HG02588 (cell line): ENCODE measurements at regions not wholly inside any gene's neighbourhood (a gene's known extent, or its start where the extent isn't known, plus 50 kb on each side); places are given as distances from the start of the nearest gene placed in this dataset.
"Not testable (repeated sequence)": the region's sequence is repeated elsewhere in the genome, so short reads cannot be mapped to it uniquely, and the experiment has no call there.

Experiments
- ATAC-seq: cut with Tn5 transposase; IDR thresholded peaks from one replicate; pipeline ENCODE4 v1.9.1; 2021; ENCODE audit warnings: mild to moderate bottlenecking, moderate library complexity; ENCODE audit not compliant: unreplicated experiment

DNA sequence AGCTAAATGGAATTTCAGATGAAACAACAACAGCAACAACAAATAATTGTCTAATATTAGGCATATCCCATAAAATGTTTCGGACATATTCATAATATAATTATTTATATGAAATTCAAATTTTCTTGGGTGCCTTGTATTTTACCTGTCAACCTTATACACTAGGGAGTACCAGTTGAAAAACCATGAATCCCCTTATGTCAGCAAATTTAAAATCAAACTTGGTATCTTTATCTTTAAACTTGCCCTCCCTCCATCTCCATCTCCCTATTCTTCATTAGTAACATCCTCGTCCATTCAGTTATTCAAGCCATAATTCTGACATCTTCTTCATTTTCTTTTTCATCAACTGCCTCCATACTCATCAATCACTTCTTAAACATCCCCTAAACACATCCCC, 974.5 kb upstream of the HS3ST1 start:
- no peak for ATAC-seq

DNA sequence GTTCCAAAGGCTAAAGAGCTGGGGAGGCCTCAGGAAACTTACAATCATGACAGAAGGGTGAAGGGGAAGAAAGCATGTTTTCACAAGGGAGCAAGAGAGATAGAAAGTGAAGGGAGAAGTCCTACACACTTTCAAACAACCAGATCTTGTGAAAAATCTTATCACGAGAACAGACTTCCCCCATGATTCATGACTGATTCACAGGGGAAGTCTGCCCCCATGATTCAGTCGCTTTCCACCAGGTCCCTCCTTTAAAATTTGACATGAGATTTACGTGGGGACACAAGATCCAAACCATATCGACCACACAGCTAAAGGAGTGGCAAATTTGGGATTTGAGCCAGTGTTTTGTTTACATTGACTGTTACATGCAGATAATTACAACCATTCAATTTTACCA, 971.1 kb upstream of the HS3ST1 start:
- no peak for ATAC-seq

DNA sequence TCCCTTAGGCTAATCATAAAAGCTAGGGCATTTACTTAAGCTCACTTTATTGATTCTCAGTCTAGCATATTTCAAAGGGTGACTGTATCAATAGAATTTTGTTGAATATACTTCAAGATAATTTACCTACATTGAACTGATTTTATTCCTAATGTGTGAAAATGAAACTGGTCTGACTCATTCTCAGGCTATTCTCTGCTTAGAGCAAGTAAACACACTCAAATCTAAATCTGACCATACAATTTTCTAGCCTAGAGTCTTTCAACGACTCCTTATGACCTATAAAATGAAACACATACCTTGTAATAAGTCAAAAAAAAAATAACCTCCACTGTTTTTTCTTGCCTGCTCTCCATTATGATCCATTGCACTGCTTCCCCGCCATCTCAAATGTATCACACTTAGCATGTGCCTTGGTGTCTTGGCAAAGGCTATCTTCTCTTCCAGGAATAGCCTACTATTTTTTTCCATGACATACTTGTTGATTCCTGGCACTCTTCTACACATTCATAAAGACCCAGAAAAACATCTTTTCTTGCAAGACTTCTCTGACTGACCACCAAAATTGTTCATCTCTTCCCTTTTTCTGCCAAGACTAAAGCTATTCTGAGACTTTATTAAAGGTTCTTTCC, 965.1 kb upstream of the HS3ST1 start:
- ATAC-seq = no peak

DNA sequence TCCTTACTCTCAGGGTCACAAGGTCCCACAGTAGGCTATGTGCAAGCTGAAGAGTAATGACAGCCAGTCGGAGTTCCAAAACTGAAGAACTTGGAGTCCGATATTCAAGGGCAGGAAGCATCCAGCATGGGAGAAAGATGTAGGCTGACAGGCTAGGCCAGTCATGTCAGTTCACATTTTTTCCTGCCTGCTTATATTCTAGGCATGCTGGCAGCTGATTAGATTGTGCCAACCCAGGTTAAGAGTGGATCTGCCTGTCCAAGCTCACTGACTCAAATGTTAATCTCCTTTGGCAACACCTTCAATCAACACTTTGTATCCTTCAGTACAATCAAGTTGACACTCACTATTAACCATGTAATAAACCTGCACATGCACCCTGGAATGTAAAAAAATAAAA, 960.9 kb upstream of the HS3ST1 start:
- ATAC-seq = no peak

DNA sequence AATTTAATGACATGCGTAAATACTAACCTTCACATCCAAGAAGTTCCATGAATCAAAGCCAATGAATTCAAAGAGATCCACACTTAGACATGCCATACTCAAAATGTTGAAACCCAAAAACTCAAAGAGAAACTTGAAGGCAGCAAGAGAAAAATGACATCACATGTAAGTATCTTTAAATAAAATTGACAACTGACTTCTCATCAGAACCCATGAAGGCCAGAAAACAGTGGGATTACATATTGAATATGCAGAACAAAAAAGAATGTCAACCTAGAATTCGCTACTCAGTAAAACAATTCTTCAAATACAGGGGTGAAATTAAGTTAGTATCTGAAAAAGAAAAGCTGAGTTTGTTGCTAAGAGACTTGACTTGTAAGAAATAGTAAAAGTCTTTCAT, 953.9 kb upstream of the HS3ST1 start:
- no peak for ATAC-seq

DNA sequence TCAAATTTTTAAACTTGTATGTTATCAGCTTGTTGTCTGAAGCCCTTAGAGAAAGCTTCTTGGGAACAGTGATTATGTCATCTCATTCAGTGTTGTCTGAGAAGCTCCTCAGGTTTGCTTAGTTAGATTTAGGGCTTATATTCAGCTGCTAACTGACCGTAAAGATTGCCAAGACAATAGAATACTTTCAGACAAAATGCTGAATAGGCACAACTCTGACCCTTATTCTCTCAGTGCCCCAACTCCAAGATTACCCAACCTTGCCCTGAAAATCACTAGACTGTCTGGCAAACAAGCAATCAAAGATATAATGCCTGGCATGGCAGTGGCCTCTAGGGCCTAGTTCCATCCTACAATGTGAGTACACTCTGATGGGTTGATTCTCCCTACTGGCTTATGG, 950.5 kb upstream of the HS3ST1 start:
- no peak for ATAC-seq

DNA sequence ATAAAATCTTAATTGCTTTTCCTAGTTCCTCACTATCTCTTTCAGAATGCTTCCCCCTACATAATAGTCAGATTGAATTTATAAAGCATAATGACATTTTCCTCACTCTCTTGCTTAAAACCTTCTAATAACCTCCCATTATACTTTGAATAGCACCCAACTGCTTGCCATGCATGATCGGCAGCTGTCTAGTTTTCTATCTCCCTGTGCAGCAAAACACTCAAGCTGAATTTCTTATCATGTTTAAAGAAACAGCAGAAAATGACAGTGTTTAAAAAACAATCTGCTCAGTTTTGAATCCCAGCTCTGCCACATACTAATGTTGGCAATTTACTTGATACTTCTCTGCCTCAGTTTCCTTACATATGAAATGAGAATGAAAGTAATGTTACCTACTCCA, 947.1 kb upstream of the HS3ST1 start:
- no peak for ATAC-seq

DNA sequence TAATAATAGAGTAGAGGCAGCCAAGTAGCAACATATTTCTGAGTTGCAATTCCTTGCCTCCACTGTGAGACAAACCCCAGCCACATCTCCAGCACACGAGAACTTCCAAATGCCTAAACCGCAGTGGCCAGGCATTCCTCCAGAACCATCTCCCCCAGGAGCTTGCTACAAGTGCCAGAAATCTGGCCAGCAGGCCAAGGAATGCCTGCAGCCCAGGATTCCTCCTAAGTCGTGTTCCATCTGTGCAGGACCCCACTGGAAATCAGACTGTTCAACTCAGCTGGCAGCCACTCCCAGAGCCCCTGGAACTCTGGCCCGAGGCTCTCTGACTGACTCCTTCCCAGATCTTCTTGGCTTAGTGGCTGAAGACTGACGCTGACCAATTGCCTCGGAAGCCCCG, 937.2 kb upstream of the HS3ST1 start:
- ATAC-seq = not testable (repeated sequence)

DNA sequence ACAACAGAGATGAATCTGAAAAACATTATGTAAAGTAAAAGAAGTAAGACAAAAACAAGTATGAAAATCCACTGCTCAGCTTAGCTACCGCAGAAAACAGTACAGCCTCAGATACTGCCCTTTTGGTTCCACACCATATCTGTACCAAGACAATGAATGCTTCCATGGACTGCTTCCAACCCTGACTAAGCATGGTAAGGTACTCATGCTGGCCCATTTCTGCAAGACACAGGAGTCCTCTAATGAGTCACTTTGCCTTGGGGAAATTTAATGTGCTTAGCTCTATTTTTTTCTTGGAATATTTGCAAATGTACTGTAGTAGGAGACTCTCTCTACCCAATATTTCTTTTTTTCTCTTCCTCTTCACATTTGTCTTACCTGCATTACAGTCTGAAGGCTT, 931.7 kb upstream of the HS3ST1 start:
- no peak for ATAC-seq

DNA sequence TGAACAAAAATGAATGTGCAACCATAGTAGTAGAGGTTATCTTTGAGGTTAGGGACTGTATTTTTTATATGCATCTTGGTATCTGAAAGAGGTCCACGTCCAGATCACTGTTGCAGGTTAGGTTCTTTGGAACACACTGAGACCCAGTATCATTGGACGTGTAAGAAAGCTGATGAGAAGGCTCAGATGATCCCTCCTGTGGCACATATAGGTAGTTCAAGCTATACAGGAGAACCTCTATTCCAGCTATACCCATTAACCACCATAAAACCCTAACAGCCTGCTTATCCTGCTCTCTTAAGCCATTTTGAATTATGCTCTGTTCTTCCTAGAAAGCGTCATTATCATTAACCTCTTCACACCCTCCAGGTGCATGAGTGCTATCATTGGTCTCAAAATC, 930.7 kb upstream of the HS3ST1 start:
- ATAC-seq = no peak

DNA sequence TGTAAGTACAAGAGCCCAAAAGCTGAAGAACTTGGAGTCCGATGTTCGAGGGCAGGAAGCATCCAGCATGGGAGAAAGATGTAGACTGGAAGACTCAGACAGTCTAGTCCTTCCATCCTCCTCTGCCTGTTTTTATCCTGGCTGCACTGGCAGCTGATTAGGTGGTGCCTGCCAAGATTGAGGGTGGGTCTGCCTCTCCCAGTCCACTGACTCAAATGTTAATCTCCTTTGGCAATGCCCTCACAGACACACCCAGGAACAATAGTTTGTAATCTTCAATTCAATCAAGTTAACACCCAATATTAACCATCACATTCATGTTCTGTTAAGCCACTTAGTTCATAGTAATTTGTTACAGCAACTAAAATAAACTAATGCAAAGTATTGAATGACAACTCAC, 904.4 kb upstream of the HS3ST1 start:
- not testable (repeated sequence) for ATAC-seq

DNA sequence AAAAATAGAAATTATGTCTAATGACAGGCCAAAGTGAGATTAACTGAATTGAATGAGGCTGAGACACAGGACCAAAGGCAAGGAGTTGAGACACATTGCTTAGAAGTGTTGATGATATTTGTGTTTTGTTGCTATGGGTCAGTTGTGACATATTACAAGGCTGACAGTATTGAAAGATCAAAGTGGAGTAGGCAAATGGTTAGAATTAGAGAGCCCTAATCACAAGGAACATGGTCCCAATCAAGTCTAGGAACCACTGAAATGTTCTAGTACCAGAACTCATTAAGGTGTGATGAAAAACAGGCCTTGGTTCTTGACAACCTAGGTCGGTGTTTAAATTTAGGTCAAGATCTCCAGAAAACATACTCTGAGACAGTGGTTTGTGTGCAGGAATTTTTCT, 896.3 kb upstream of the HS3ST1 start:
- ATAC-seq = no peak

DNA sequence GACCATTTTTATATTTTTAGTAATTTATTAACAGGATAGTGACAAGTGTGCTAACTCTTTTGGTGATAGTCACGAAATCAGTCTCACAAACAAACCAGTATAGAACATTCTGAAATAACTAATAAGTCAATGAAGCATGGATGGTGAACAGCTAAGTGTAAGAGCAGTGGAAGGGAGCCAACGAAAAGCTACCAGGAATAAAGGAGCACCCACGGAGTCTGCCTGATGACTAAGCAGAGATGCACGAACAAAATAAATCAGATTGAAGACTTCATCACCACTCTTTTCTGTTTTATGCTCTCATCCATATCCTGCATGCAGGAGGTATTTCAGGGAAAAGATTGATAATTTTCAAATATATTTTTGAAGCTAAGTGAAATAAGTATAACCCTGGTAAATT, 891.1 kb upstream of the HS3ST1 start:
- ATAC-seq = no peak

DNA sequence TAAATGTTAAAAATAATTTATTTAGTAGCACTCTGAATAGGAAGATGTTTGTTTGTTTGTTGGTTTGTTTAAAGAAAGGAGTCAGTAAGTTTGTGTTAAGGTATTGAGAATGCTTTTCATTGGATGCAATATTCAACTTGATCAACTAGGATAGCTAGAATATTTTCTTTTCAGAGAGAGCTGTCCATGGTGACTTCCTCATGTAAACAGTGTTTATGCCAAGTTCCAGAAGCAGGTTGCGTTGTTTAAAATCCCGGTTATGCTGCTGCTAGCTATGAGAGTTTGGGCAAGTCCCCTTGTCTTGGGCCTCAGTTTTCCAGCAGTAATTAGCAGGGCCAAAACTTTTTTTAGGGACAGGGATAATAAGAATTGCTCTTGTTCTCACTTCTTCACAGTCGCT, 876.2 kb upstream of the HS3ST1 start:
- ATAC-seq = no peak

DNA sequence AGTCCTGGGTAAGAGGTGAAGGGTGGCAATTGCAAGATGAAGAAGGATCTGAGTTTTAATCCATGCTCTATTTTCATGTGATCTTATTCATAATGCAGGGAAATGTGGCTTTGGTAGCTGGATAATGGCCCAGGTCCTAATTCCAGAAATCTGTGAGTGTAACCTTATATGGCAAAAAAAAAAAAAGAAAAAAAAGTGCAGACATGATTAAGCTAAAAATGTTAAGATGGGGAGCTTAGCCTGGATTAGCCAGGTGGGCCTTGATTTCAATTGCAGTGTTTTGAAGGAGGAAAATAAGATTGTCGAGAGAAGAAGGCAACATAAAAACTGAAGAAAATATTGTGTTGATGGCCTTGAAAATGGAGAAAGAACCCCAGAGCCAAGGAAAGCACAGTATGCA, 867.7 kb upstream of the HS3ST1 start:
- ATAC-seq = no peak

DNA sequence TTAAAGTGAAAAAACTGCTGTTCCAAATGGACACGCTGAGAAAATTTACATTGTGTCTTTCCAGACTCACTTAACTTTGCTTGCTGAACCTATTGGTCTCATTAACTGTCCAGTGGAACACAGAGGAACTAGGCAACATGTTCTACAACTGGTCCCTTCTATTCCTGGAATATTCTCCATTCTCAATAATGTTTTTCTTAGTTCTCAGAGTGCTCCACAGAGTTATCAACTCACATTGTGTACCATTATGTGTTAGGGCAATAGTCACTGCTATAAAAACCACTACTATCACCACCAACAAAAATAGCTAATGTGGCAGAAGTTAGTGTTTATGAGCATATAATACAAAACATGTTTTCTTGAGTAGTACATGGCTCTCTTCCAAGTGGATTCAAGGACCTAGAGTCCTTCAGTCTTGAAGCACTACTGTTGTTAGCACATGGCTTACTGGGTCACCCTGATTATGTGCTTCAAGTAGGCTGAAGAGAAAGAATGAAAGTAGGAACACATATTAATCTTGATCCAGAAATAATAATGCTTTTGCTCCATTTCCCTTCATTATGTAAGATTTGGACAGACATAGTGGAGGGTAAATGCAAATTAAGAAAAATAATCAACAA, 865.3 kb upstream of the HS3ST1 start:
- ATAC-seq = no peak

DNA sequence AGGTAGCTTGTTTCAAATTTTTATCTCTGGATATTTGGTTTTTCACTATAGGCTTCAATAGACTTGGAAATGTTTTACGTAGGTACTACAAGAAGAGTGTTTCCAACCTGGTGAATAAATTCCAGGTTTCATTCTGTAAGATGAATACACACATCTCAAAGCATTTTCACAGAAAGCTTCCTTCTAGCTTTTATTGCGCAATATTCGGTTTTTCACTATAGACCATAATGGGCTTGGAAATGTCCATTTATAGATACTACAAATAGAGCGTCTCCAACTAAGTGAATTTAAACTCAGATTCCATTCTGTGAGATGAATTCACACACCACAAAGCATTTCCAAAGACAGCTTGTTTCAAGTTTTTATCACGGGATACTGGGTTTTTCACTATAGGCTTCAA, 857.7 kb upstream of the HS3ST1 start:
- ATAC-seq = no peak

DNA sequence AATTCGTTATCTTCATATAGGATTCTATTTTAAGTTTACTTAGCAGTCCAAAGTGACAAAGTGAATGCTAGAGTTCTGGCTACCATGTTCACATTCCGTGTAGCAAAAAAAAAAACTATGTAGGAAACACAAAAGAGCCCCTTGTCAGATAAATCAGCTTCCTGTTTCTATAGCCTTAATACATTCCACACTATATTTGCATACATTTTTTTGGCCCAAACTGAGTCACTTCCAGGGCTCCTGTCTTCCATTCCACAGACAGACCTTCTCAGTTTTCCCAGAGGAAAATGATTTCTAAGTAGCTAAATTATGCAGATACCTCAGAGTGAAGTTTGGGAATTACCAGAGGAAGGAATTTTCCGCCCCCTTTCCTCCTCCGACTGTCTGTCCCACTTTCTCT, 841.9 kb upstream of the HS3ST1 start:
- ATAC-seq = no peak

DNA sequence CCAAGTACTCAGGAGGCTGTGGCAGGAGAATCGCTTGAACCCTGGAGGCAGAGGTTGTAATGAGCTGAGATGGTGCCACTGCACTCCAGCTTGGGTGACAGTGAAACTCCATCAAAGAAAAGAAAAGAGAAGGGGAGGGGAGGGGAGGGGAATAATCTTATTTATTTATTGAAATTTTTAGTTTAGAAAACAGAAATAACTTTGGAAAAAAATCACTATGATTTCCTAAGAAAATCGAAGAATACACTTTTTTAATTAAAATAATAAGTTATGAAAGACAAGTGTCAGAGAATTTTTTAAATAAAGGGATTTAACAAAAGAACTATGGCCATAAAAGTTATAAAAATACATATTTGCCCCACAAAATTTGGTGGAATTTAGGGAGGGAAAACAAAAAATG, 836.9 kb upstream of the HS3ST1 start:
- ATAC-seq = no peak

DNA sequence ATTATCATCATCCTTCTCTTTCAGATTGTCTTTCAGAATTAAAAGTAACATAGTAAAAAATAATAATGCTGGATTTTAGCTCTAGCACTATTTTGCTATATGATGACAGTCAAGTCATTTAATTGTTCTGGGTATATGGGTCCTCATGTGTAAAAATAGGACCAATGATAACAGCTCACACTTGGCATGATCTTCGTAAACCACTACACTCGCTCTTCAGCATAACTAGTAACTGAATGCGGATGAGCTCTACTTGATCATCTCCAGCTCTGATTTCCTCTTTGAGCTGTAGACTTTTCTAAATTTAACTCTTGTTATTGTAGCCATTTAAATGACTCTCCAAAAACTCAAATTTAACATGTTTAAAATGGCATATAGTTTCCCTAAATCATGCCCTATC, 831.8 kb upstream of the HS3ST1 start:
- no peak for ATAC-seq

DNA sequence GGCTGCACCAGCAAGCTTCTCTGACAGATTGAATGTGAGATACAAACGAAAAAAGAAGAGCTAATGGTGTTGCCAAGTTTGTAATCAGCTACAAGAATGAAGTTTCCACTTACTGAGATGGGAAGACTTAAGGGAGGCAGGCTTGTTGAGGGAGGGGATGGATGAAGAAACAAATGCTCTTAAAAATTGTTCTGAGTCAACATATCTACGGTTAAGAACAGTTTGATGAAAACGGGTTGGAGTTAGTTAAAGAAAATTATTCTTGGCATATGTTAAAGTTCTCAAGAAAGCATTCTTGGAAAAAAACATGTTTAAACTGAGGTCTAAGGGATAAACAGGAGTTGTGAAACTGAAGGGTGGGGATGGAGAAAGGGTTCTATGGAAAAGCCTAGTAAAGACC, 816.3 kb upstream of the HS3ST1 start:
- ATAC-seq = no peak

DNA sequence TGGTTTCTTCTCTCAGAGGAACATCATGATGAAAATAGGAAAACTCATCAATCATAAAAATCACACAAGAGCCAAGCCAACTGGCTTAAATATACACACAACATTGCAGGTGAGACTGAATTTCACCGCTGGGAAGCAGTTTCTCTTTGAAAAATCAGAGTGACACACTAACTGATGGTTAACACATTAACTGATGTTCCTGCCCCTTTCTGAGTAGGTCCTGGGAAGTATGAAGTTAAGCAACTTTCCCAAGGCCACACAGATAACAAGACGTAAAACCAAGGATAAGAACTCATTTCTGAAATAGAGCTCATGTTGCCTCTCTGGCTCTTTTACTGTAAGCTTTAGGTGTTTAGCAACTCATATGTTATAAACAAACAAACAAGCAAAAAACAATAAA, 813.7 kb upstream of the HS3ST1 start:
- ATAC-seq = no peak
